Gastroesophageal sphincter (tissue), 3 donors: ENCODE measurements at regions not wholly inside any gene's neighbourhood (a gene's known extent, or its start where the extent isn't known, plus 50 kb on each side); places are given as distances from the start of the nearest gene placed in this dataset.

Source experiments
- CTCF ChIP-seq, 4 experiments: fragments of 200-600 bp in 2 of 4; fragments of 450-650 bp in 2 of 4; sonication (generic) in 1 of 4; IDR thresholded peaks; one replicate each; pipeline ENCODE4 v1.5.1; 2017 to 2019; ENCODE audit warnings: antibody characterized with exemption in 4 of 4, mild to moderate bottlenecking in 2 of 4, moderate library complexity in 2 of 4
- EP300 ChIP-seq: sonication (generic); formaldehyde crosslinking; IDR thresholded peaks from one replicate; pipeline ENCODE4 v1.6.1; 2017; ENCODE audit warnings: antibody characterized with exemption, mild to moderate bottlenecking
- POLR2A ChIP-seq, 2 donors: fragments of 450-650 bp; IDR thresholded peaks; one replicate each; pipeline ENCODE4 v1.6.1; 2017; ENCODE audit warnings: antibody characterized with exemption in 2 of 2, mild to moderate bottlenecking in 2 of 2, moderate library complexity in 1 of 2

- TF ChIP-seq CTCF (IDR thresholded peaks at IDR 0.05): no peak
- TF ChIP-seq EP300: no peak
- no peak for TF ChIP-seq POLR2A (IDR thresholded peaks at IDR 0.05)
Observed at GRCh38 chr5:166517976-166518375, 1773.5 kb upstream of the WWC1 start.
